ENCODE measurements at regions not wholly inside any gene's neighbourhood (a gene's known extent, or its start where the extent isn't known, plus 50 kb on each side); places are given as distances from the start of the nearest gene placed in this dataset.

DNA sequence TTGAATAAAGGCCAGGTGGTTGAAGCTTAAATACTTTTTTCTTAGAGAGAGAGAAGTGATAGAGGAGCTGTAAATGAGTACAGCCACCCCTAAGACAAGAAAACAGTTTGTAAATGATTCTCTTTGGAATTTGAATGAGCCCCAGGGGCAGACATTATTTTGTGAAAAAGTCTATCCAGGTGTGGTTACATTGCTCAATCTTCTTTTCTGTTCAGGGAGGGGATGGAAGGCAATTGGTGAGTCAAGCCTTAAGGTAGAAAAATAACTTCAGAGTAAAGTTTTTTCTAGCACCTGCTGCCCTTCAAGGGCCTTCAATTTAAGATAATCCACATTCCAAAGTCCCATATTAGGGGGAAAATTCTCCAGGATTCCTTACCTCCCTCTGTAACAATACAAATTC is 646.7 kb downstream of the PDHA2 start:
- TF ChIP-seq, protein P1, sequence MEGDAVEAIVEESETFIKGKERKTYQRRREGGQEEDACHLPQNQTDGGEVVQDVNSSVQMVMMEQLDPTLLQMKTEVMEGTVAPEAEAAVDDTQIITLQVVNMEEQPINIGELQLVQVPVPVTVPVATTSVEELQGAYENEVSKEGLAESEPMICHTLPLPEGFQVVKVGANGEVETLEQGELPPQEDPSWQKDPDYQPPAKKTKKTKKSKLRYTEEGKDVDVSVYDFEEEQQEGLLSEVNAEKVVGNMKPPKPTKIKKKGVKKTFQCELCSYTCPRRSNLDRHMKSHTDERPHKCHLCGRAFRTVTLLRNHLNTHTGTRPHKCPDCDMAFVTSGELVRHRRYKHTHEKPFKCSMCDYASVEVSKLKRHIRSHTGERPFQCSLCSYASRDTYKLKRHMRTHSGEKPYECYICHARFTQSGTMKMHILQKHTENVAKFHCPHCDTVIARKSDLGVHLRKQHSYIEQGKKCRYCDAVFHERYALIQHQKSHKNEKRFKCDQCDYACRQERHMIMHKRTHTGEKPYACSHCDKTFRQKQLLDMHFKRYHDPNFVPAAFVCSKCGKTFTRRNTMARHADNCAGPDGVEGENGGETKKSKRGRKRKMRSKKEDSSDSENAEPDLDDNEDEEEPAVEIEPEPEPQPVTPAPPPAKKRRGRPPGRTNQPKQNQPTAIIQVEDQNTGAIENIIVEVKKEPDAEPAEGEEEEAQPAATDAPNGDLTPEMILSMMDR (IDR thresholded peaks at IDR 0.05; ENCODE audit: low read length), result no peak
- TF ChIP-seq EZH2 (IDR thresholded peaks at IDR 0.05; ENCODE audit: borderline replicate concordance, low read length), result no peak
